ENCODE measurements at regions not wholly inside any gene's neighbourhood (a gene's known extent, or its start where the extent isn't known, plus 50 kb on each side); places are given as distances from the start of the nearest gene placed in this dataset.
A peak's percentile ranks its signal among the peaks of the same experiment; 100 is the strongest.

- TF ChIP-seq E2F8 (IDR thresholded peaks at IDR 0.05; ENCODE audit: low read depth, partially characterized antibody) (no peak), LARP7 (IDR thresholded peaks at IDR 0.05) (peak; percentile 62), E4F1 (IDR thresholded peaks at IDR 0.05; ENCODE audit: borderline replicate concordance, partially characterized antibody) (no peak), NBN (IDR thresholded peaks at IDR 0.05) (peak; percentile 74; the same call in 1 of the 2 replicates), TBL1XR1 (IDR thresholded peaks at IDR 0.05; ENCODE audit: low read depth, low read length) (no peak), ZBTB33 (IDR thresholded peaks at IDR 0.05) (peak; percentile 51; the same call in 1 of the 2 replicates), EZH2 (IDR thresholded peaks at IDR 0.05; ENCODE audit: borderline replicate concordance, control insufficient read depth, low read depth, low read length) (no peak), DPF2 (IDR thresholded peaks at IDR 0.05) (peak; percentile 34; the same call in 1 of the 2 replicates), KDM1A (IDR thresholded peaks at IDR 0.05; ENCODE audit: borderline replicate concordance) (no peak), CTCF (IDR thresholded peaks at IDR 0.05 in 2 of 3, conservative IDR thresholded peaks at IDR 0.05 in 1 of 3; ENCODE audit: control insufficient read depth in 2 of 3, extremely low read depth in 1 of 3, insufficient read depth in 1 of 3, low read depth in 3 of 3, low read length in 3 of 3) (peak; percentile 66 to 84 (median 73)), NFXL1 (IDR thresholded peaks at IDR 0.05; ENCODE audit: borderline replicate concordance) (no peak), ZBTB40 (IDR thresholded peaks at IDR 0.05; ENCODE audit: borderline replicate concordance) (no peak), MAX (IDR thresholded peaks at IDR 0.05; ENCODE audit: low read depth, low read length) (no peak)
These were observed 104.1 kb downstream of the XCL2 start (continued) for GRCh38 chr1:168439456-168440375.

All from GM12878 (cell line).